DND-41 (cell line): ENCODE measurements at regions not wholly inside any gene's neighbourhood (a gene's known extent, or its start where the extent isn't known, plus 50 kb on each side); places are given as distances from the start of the nearest gene placed in this dataset.

Source experiments
- CTCF ChIP-seq: IDR thresholded peaks from 2 replicates; pipeline ENCODE4 v1.5.1; 2012; ENCODE audit warnings: borderline replicate concordance, low read length, moderate library complexity, mild to moderate bottlenecking; ENCODE audit not compliant: poor library complexity, severe bottlenecking; ENCODE audit errors: extremely low read depth
- EZH2 ChIP-seq: IDR thresholded peaks from 3 replicates; pipeline ENCODE4 v1.6.1; 2012; ENCODE audit warnings: borderline replicate concordance, low read depth, mild to moderate bottlenecking, moderate library complexity, low read length, inconsistent platforms; ENCODE audit not compliant: severe bottlenecking

- TF ChIP-seq EZH2 (no peak), CTCF (no peak)
These were observed 364.7 kb downstream of the BCAT1 start for GRCh38 chr12:24584032-24584675.
